ENCODE measurements at regions not wholly inside any gene's neighbourhood (a gene's known extent, or its start where the extent isn't known, plus 50 kb on each side); places are given as distances from the start of the nearest gene placed in this dataset.
"Not testable (repeated sequence)": the region's sequence is repeated elsewhere in the genome, so short reads cannot be mapped to it uniquely, and the experiment has no call there.

- no peak for TF ChIP-seq CTCF (IDR thresholded peaks at IDR 0.05; ENCODE audit: insufficient read depth, low read length, poor library complexity, severe bottlenecking)
- no peaks in the 10 kb centered on the region for H3K36me3 ChIP-seq (ENCODE audit: control insufficient read depth, insufficient read depth, low read length)
- H3K4me3 ChIP-seq (replicated peaks; ENCODE audit: low read depth, low read length), result no peak overlapping the region
- no peak for DNase-seq (ENCODE audit: extremely low read depth, insufficient read length)
- no peaks in the 10 kb centered on the region for H3K27me3 ChIP-seq (replicated peaks; ENCODE audit: control insufficient read depth, insufficient read depth, low read length)
These were observed 151.3 kb upstream of the NEGR1 start for GRCh38 chr1:72433591-72433990.

GRCh38 chr1:72432645-72433267, 150.4 kb upstream of the NEGR1 start:
- DNase-seq (ENCODE audit: extremely low read depth, insufficient read length), result no peak
- no peak overlapping the region for H3K4me3 ChIP-seq (replicated peaks; ENCODE audit: low read depth, low read length)
- no peaks in the 10 kb centered on the region for H3K36me3 ChIP-seq (ENCODE audit: control insufficient read depth, insufficient read depth, low read length)
- TF ChIP-seq CTCF (IDR thresholded peaks at IDR 0.05; ENCODE audit: insufficient read depth, low read length, poor library complexity, severe bottlenecking), result no peak
- H3K27me3 ChIP-seq (replicated peaks; ENCODE audit: control insufficient read depth, insufficient read depth, low read length), result no peaks in the 10 kb centered on the region

- H3K36me3 ChIP-seq (ENCODE audit: control insufficient read depth, insufficient read depth, low read length), result no peaks in the 10 kb centered on the region
- DNase-seq (ENCODE audit: extremely low read depth, insufficient read length), result no peak
- no peak overlapping the region for H3K4me3 ChIP-seq (replicated peaks; ENCODE audit: low read depth, low read length)
- no peak for TF ChIP-seq CTCF (IDR thresholded peaks at IDR 0.05; ENCODE audit: insufficient read depth, low read length, poor library complexity, severe bottlenecking)
- no peaks in the 10 kb centered on the region for H3K27me3 ChIP-seq (replicated peaks; ENCODE audit: control insufficient read depth, insufficient read depth, low read length)
These were observed 149.5 kb upstream of the NEGR1 start for GRCh38 chr1:72431810-72432209.

GRCh38 chr1:72428276-72428675, 145.9 kb upstream of the NEGR1 start:
- not testable (repeated sequence) for DNase-seq (ENCODE audit: extremely low read depth, insufficient read length); H3K36me3 ChIP-seq (ENCODE audit: control insufficient read depth, insufficient read depth, low read length); H3K27me3 ChIP-seq (replicated peaks; ENCODE audit: control insufficient read depth, insufficient read depth, low read length); H3K4me3 ChIP-seq (replicated peaks; ENCODE audit: low read depth, low read length)

GRCh38 chr1:72419229-72419628, 136.9 kb upstream of the NEGR1 start:
- Histone ChIP-seq H3K36me3 (ENCODE audit: control insufficient read depth, insufficient read depth, low read length) (no peaks in the 10 kb centered on the region), H3K27me3 (replicated peaks; ENCODE audit: control insufficient read depth, insufficient read depth, low read length) (no peaks in the 10 kb centered on the region), H3K4me3 (replicated peaks; ENCODE audit: low read depth, low read length) (no peak overlapping the region)
- DNase-seq (ENCODE audit: extremely low read depth, insufficient read length), result no peak
- no peak for TF ChIP-seq CTCF (IDR thresholded peaks at IDR 0.05; ENCODE audit: insufficient read depth, low read length, poor library complexity, severe bottlenecking)

- no peak for TF ChIP-seq CTCF (IDR thresholded peaks at IDR 0.05; ENCODE audit: insufficient read depth, low read length, poor library complexity, severe bottlenecking)
- H3K4me3 ChIP-seq (replicated peaks; ENCODE audit: low read depth, low read length), result no peak overlapping the region
- H3K36me3 ChIP-seq (ENCODE audit: control insufficient read depth, insufficient read depth, low read length), result no peaks in the 10 kb centered on the region
- no peaks in the 10 kb centered on the region for H3K27me3 ChIP-seq (replicated peaks; ENCODE audit: control insufficient read depth, insufficient read depth, low read length)
- DNase-seq (ENCODE audit: extremely low read depth, insufficient read length), result no peak
These were observed 129.9 kb upstream of the NEGR1 start for GRCh38 chr1:72412286-72412685.
